Right lobe of liver (tissue), 4 donors: ENCODE measurements at regions not wholly inside any gene's neighbourhood (a gene's known extent, or its start where the extent isn't known, plus 50 kb on each side); places are given as distances from the start of the nearest gene placed in this dataset.

ENCODE experiments used
- POLR2A ChIP-seq: fragments of 450-650 bp; IDR thresholded peaks from one replicate; pipeline ENCODE4 v1.6.1; 2017; ENCODE audit warnings: antibody characterized with exemption, mild to moderate bottlenecking
- TF ChIP-seq, protein P1 (sequence below), 4 donors: fragments of 200-600 bp in 3 of 4; fragments of 450-650 bp in 1 of 4; IDR thresholded peaks; one replicate each; pipeline versions ENCODE4 v1.5.1 to v1.8.0; 2016 to 2022; ENCODE audit warnings: antibody characterized with exemption in 4 of 4, mild to moderate bottlenecking in 2 of 4
- donor health status: DM: no; HTN: no; CAD: no.
- donor health status: DM: no; HTN: no; CAD: no.
- donor health status: DM: no; HTN: yes; CAD: no.

DNA sequence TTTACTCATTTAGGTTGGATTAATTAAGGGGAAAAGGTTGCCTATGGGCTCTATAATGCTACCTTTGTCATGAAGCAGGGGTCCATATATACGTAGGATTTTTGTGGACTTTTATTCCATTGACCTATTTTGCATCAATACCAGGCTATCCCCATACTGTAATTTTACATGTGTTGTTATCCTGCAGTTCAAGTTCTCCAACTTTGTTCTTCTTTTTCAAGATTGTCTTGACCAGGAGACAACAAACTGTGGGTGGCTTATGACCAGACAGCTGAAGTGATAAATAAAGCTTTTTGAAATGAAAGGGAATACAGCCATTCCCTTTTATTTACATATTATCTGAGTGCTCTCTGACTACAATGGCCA is 345.7 kb downstream of the BARHL2 start:
- TF ChIP-seq, protein P1, sequence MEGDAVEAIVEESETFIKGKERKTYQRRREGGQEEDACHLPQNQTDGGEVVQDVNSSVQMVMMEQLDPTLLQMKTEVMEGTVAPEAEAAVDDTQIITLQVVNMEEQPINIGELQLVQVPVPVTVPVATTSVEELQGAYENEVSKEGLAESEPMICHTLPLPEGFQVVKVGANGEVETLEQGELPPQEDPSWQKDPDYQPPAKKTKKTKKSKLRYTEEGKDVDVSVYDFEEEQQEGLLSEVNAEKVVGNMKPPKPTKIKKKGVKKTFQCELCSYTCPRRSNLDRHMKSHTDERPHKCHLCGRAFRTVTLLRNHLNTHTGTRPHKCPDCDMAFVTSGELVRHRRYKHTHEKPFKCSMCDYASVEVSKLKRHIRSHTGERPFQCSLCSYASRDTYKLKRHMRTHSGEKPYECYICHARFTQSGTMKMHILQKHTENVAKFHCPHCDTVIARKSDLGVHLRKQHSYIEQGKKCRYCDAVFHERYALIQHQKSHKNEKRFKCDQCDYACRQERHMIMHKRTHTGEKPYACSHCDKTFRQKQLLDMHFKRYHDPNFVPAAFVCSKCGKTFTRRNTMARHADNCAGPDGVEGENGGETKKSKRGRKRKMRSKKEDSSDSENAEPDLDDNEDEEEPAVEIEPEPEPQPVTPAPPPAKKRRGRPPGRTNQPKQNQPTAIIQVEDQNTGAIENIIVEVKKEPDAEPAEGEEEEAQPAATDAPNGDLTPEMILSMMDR (IDR thresholded peaks at IDR 0.05) = no peak
- no peak for TF ChIP-seq POLR2A
